OCI-LY1 (cell line): ENCODE measurements at regions not wholly inside any gene's neighbourhood (a gene's known extent, or its start where the extent isn't known, plus 50 kb on each side); places are given as distances from the start of the nearest gene placed in this dataset.

Source experiments
- H2AFZ ChIP-seq: fragments of 200-600 bp; sonication (generic), shearing (Covaris generic); 2 replicates; pipeline ENCODE4 v1.6.0; 2014; ENCODE audit warnings: antibody characterized with exemption, mild to moderate bottlenecking, low read length
- H3F3A ChIP-seq: fragments of 200-600 bp; sonication (generic), shearing (Covaris generic); 2 replicates; pipeline ENCODE4 v1.6.0; 2014; ENCODE audit warnings: mild to moderate bottlenecking, antibody characterized with exemption, low read length, moderate library complexity; ENCODE audit not compliant: insufficient read depth
- H3K27ac ChIP-seq: fragments of 200-600 bp; sonication (generic); 2 replicates; pipeline ENCODE4 v1.5.1; 2014; ENCODE audit warnings: low read length, mixed run types, mild to moderate bottlenecking, low read depth; ENCODE audit not compliant: poor library complexity, severe bottlenecking
- H3K27me3 ChIP-seq: fragments of 200-600 bp; sonication (generic); 2 replicates; pipeline ENCODE4 v1.6.0; 2014; ENCODE audit warnings: antibody characterized with exemption, mild to moderate bottlenecking, low read length, moderate library complexity; ENCODE audit not compliant: insufficient read depth
- H3K36me3 ChIP-seq: fragments of 200-600 bp; sonication (generic); 2 replicates; pipeline ENCODE4 v1.6.1; 2014; ENCODE audit warnings: mild to moderate bottlenecking, antibody characterized with exemption, low read length, moderate library complexity, mixed read lengths; ENCODE audit not compliant: insufficient read depth
- H3K4me1 ChIP-seq: fragments of 200-600 bp; sonication (generic); 2 replicates; pipeline ENCODE4 v1.5.1; 2014; ENCODE audit warnings: mild to moderate bottlenecking, low read length, moderate library complexity; ENCODE audit not compliant: insufficient read depth, severe bottlenecking
- H3K4me2 ChIP-seq: fragments of 200-600 bp; sonication (generic), shearing (Covaris generic); 2 replicates; pipeline ENCODE4 v1.6.1; 2014; ENCODE audit warnings: low read length
- H3K4me3 ChIP-seq: fragments of 200-600 bp; sonication (generic); 2 replicates; pipeline ENCODE4 v1.5.1; 2014; ENCODE audit warnings: low read length, low read depth, mild to moderate bottlenecking, mixed read lengths; ENCODE audit not compliant: poor library complexity, severe bottlenecking
- H3K79me2 ChIP-seq: fragments of 200-600 bp; shearing (Covaris generic); 2 replicates; pipeline ENCODE4 v1.6.1; 2016; ENCODE audit warnings: mixed run types, low read length, mixed read lengths; ENCODE audit not compliant: insufficient read depth
- H3K9ac ChIP-seq: fragments of 200-600 bp; sonication (generic), shearing (Covaris generic); 2 replicates; pipeline ENCODE4 v1.6.1; 2014; ENCODE audit warnings: mild to moderate bottlenecking, low read length, mixed read lengths
- H3K9me2 ChIP-seq: fragments of 200-600 bp; sonication (generic), shearing (Covaris generic); 2 replicates; pipeline ENCODE4 v1.6.1; 2014; ENCODE audit warnings: low read depth, mild to moderate bottlenecking, low read length, mixed read lengths
- H3K9me3 ChIP-seq: fragments of 200-600 bp; shearing (Covaris generic); 2 replicates; pipeline ENCODE4 v1.6.1; 2014; ENCODE audit warnings: low read length, mixed read lengths
- H4K20me1 ChIP-seq: fragments of 200-600 bp; sonication (generic), shearing (Covaris generic); 2 replicates; pipeline ENCODE4 v1.6.0; 2016; ENCODE audit warnings: mild to moderate bottlenecking, low read length; ENCODE audit not compliant: insufficient read depth
- EZH2 ChIP-seq: fragments of 200-600 bp; sonication (generic), shearing (Covaris generic); IDR thresholded peaks from 2 replicates; pipeline ENCODE4 v1.8.0; 2017; ENCODE audit warnings: borderline replicate concordance, mixed run types, mild to moderate bottlenecking, antibody characterized with exemption, low read length, moderate library complexity, mixed read lengths
- TF ChIP-seq, protein P1 (sequence below): fragments of 200-600 bp; sonication (generic), shearing (Covaris generic); IDR thresholded peaks from 2 replicates; pipeline ENCODE4 v1.5.1; 2017; ENCODE audit warnings: mild to moderate bottlenecking, antibody characterized with exemption, low read length, moderate library complexity, mixed read lengths

GRCh38 chr4:153113838-153114105, 90.5 kb upstream of the TRIM2 start:
- no peak overlapping the region for H3K4me3 ChIP-seq
- peaks cover 4% of the 10 kb centered on the region; the same call in 1 of the 2 replicates for H3K27me3 ChIP-seq
- no peaks in the 10 kb centered on the region for H3K79me2 ChIP-seq
- H3K9me3 ChIP-seq, result no peaks in the 10 kb centered on the region
- H3K4me1 ChIP-seq, result peaks cover 43% of the 10 kb centered on the region
- no peaks in the 10 kb centered on the region for H3K36me3 ChIP-seq
- no peak overlapping the region for H3K27ac ChIP-seq
- TF ChIP-seq, protein P1, sequence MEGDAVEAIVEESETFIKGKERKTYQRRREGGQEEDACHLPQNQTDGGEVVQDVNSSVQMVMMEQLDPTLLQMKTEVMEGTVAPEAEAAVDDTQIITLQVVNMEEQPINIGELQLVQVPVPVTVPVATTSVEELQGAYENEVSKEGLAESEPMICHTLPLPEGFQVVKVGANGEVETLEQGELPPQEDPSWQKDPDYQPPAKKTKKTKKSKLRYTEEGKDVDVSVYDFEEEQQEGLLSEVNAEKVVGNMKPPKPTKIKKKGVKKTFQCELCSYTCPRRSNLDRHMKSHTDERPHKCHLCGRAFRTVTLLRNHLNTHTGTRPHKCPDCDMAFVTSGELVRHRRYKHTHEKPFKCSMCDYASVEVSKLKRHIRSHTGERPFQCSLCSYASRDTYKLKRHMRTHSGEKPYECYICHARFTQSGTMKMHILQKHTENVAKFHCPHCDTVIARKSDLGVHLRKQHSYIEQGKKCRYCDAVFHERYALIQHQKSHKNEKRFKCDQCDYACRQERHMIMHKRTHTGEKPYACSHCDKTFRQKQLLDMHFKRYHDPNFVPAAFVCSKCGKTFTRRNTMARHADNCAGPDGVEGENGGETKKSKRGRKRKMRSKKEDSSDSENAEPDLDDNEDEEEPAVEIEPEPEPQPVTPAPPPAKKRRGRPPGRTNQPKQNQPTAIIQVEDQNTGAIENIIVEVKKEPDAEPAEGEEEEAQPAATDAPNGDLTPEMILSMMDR, result no peak
- TF ChIP-seq EZH2, result no peak
- H3K4me2 ChIP-seq, result no peak overlapping the region
- H4K20me1 ChIP-seq, result no peaks in the 10 kb centered on the region
- no peaks in the 10 kb centered on the region for H3F3A ChIP-seq
- H3K9ac ChIP-seq, result no peak overlapping the region
- H2AFZ ChIP-seq, result no peak overlapping the region
- no peaks in the 10 kb centered on the region for H3K9me2 ChIP-seq

- H2AFZ ChIP-seq, result no peak overlapping the region
- TF ChIP-seq, protein P1, result no peak
- no peak for TF ChIP-seq EZH2
- no peaks in the 10 kb centered on the region for H3F3A ChIP-seq
- H4K20me1 ChIP-seq, result no peaks in the 10 kb centered on the region
- H3K27ac ChIP-seq, result no peak overlapping the region
- peaks cover 43% of the 10 kb centered on the region for H3K4me1 ChIP-seq
- H3K9ac ChIP-seq, result no peak overlapping the region
- no peak overlapping the region for H3K4me2 ChIP-seq
- H3K27me3 ChIP-seq, result peaks cover 4% of the 10 kb centered on the region; the same call in 1 of the 2 replicates
- no peaks in the 10 kb centered on the region for H3K36me3 ChIP-seq
- H3K9me2 ChIP-seq, result no peaks in the 10 kb centered on the region
- H3K4me3 ChIP-seq, result no peak overlapping the region
- H3K79me2 ChIP-seq, result no peaks in the 10 kb centered on the region
- H3K9me3 ChIP-seq, result no peaks in the 10 kb centered on the region
Measured at GRCh38 chr4:153114771-153115321, 89.4 kb upstream of the TRIM2 start.

GRCh38 chr4:153115322-153116290, 88.6 kb upstream of the TRIM2 start:
- Histone ChIP-seq H3K79me2 (no peaks in the 10 kb centered on the region), H3K9me3 (no peaks in the 10 kb centered on the region), H2AFZ (no peak overlapping the region), H3K4me3 (peak overlapping the region; percentile 18), H3K9ac (peak overlapping the region; percentile 27; the same call in 1 of the 2 replicates), H3K27ac (peak overlapping the region; percentile 76), H4K20me1 (no peaks in the 10 kb centered on the region), H3K4me1 (peaks cover 43% of the 10 kb centered on the region), H3K9me2 (no peaks in the 10 kb centered on the region), H3F3A (no peaks in the 10 kb centered on the region), H3K27me3 (peaks cover 4% of the 10 kb centered on the region; the same call in 1 of the 2 replicates), H3K36me3 (no peaks in the 10 kb centered on the region), H3K4me2 (peak overlapping the region; percentile 46)
- no peak for TF ChIP-seq EZH2
- TF ChIP-seq, protein P1, result no peak
